NCI-H82 treated with DMSO at 0.1 percent for 48 hours (cell line): ENCODE measurements at regions not wholly inside any gene's neighbourhood (a gene's known extent, or its start where the extent isn't known, plus 50 kb on each side); places are given as distances from the start of the nearest gene placed in this dataset.
"Not testable (repeated sequence)": the region's sequence is repeated elsewhere in the genome, so short reads cannot be mapped to it uniquely, and the experiment has no call there.

Experiments
- DNase-seq: peaks from one replicate; lab custom pipeline; 2025; ENCODE audit not compliant: unreplicated experiment; lab: John Stamatoyannopoulos, UW

DNA sequence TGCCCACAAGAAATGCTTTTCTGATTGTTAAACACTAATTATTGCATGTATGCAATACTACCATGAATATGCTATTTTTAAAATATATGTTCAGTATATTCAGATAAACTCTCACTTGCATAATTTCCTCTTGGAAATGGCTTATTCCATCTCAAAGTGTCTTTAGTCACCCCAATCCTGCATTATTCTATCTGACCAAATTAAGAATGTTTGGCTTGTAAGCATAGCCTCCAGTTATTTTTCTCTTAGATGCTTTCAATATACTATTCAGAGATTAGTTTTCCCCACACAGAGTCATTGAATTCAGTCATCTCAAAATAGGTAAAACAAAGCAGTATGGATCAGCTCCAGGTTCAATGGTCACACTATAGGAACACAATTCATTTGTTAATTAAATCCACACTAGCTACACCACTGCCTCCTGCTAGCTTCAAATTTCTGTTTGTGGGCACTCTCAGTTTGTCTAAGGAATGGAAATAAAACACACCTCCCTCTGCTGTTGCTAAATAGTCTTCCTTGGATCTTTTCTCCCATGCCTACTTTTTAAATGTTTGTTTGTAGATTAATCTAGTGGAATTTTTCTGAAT lies 134.6 kb upstream of the TBCA start:
- DNase-seq = no peak

DNA sequence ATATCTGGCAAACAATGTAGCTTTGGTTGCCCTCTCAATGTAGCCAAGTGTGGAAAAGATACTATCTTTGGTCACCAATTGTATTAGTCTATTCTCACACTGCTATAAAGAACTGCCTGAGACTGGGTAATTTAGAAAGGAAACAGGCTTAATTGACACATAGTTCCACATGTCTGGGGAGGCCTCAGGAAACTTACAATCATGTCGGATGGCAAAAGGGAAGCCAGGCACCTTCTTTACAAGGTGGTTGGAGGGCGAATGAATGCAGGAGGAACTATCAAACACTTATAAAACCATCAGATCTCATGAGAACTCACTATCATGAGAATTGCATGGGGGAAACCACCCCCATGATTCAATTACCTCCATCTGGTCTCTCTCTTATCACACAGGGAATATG lies 133.1 kb upstream of the TBCA start:
- no peak for DNase-seq

DNA sequence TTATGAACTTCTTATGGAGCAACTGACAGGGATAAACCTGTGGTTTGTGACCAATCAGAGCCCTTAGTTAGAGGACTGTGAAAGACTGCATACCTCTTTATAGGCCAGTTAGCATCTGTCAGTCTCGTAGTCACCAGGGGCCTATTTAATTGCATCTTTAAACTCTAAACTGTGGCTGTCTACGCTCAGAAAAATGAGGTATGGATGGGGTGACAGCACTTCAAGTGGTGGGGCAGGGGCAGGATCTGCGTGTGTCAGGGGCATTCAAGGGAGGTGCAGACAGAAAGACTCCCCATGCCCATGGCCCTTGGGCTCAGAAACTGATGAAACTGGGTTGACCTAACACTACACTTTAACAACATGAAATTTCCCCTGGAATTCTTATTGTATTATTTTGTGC lies 132.6 kb upstream of the TBCA start:
- DNase-seq = no peak

DNA sequence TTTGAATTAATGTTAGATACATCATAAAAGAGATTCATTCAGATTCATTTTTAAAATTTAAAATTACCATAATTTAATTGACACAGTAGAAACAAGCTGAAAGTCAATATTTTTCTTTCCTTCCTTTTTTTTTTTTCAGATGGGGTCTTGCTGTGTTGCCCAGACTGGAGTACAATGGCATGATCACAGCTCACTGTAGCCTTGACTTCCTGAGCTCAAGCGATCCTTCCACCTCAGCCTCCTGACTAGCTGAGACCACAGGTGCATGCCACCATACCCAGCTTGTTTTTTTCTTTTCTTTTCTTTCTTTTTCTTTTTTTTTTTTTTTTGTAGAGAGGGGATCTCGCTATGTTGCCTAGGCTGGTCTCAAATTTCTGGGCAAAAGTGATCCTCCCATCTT lies 131.6 kb upstream of the TBCA start:
- no peak for DNase-seq

DNA sequence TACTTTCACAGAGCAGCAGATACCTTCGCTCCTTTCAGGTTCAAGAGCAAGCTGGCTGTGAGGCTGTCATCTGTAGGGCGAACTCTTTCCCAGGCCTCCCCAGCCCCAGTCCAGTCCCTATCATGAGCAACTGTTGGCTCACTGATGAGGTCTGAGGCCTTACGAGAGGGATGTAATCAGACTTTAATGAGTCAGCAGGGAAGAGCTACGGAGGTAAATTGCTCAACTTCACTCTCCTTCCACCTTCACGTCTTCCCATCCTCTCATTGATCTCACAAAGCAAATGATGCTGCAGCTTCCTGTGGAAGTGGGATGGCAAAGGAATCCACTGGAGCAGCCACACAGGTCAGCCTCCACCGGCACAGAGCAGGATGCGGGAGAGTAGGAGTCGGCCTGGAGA lies 130.7 kb upstream of the TBCA start:
- DNase-seq = no peak

DNA sequence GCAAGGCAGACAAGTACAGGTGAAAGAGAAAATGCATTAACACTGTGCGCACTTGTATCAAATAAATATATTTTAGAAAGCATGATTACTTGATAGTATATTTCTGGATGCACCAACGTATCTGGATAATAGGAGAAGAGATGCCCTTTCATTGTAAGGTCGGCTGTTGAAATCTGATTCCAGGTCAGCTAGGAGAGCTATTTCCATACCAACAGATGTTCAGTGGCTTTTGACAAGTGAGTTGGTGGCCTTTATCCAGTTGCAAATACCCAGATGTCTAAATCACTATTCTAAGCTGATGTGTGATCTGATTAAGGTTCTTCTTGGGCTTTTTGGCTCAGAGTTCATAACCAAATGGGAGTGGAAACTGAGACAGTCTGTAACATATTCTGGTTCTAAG lies 128.2 kb upstream of the TBCA start:
- peak; percentile 74 for DNase-seq

DNA sequence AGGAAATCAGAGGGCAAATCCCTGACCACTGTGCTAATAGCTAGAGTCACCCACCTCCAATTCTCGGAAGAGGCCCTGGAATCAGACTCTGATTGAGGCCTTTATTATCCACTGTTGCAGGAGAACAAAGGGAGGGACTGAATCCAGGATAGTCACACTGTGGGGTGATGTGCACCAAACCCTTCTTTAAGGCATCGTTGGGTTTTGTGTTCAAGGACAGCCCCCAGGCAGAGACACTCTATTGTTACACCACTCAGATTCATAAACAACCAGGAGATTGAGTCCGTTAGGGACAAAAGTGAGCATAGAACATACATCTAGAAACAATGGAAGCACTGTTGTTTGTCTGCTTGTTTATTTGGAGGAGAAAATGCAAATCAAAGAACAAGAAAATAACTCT lies 124.6 kb upstream of the TBCA start:
- DNase-seq = no peak

DNA sequence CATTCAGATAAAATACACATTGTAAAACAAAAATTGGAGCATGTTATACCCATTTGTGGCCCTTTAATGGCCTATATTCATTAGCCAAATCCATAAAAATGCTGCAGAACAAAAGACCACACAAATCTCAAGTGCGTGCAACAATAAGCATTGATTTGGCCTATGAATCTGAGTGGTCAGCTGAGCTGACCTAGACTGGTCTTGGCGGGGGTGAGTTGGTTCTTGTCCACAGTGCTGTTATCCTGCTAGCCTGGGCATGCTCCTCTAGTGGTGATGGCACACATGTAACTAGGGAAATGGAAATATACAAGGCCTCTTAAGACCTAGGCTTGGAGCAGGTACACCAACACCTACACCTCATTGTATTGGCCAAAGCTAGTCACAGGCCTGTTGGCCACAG lies 122.2 kb upstream of the TBCA start:
- DNase-seq = no peak

DNA sequence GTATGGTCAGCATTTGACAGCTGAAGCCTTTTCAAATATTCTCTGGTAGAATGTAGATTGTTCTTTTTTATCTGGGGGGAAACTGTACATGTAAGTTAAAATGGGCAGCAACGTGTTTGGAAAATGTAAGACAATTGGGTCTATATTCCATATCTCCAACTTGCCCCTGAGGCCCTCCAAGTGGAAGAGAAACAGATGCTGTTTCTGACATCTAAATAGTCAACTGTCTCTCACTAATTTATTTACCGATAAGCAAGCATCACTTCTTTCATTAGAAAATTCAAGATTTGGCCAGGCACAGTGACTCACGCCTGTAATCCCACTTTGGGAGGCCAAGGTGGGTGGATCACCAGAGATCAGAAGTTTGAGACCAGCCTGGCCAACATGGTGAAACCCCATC lies 120.2 kb upstream of the TBCA start:
- DNase-seq = no peak

DNA sequence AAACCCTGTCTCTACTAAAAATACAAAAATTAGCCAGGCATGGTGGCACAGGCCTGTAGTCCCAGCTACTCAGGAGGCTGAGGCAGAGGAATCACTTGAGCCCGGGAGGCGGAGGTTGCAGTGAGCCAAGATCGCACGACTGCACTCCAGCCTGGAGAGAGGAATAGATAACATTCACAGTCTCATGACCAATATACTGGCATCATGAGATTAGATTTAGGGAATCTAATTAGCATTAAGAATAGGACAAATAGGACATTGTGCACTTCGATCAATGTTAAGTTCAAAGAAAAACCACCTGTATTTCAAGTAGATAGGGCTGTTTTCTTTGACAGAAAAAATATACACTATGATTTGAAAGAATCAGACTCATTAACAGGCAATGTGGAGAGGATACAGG lies 118.0 kb upstream of the TBCA start:
- DNase-seq = not testable (repeated sequence)

DNA sequence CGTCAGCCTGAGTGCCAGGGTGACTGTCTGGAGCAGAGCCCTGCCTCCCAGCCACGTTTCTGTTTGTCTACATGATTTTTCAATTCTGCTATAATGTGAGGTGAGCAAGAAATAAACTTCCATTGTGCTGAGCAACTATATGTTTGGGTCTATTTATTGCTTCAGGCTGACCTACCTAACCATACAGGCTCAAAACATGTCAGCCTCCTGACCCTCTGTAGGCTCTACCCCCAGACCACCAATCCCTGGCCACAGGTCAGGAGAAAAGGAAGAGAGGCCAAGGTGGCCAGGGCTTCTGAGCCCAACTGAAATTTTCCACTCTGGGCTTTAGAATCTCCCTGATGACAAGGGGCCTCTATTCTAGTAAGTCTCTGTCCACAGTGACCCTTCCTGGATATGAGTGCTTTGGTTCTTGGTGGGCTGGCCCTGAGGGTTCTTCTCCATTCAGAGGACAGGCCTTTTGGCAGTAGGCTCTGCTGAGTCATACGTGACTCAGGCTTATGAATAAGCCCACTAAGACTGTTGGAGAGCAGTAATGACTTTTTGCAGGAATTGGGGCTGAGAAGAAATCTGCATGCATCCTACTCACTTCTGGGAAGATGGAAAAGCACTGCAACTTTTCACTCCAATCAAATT lies 117.2 kb upstream of the TBCA start:
- DNase-seq = no peak

DNA sequence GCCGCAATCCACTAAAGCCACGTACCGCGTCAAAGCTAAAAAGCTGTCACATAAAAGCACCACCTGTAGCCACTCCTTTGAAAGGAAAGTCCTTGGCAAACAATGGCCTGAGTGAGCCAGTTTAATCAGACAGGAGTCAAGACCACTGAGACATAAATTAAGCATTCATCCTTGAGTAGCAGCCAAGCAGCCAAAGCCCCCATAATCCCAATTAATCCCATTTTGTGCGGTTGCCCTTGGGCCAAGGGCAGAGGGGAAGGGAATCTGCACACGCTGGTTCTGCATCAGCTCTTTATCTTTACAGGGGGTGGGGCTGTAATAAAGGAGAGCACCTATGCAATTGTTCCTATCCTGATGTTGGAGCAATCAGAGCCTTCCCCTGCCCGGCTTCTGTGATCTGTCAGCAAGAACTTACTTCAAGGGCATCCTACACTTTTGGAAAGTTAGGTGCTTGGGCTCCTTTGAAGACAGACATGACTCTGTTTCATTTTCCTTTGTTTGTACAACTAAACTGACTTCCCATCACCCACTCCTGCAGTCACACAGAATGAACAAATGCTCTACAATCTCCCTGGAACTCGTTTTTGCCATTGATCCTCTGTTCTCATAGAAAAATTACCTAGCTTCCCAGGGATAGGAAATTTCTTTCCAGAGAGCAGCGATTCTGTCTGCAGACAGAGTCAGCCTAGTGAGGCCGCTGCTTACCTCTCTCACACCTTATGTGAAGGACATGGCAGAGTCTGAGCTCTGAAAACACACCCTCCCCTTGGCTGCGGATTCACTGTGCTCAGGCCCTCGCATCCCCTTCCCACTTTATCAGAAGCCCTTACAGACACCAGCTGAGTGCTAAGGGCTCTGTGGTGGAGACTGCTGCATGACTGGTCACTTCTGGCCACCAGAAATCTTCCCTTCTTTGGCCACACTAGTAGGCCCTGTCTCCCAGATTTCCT lies 116.2 kb upstream of the TBCA start:
- DNase-seq = peak; percentile 97

DNA sequence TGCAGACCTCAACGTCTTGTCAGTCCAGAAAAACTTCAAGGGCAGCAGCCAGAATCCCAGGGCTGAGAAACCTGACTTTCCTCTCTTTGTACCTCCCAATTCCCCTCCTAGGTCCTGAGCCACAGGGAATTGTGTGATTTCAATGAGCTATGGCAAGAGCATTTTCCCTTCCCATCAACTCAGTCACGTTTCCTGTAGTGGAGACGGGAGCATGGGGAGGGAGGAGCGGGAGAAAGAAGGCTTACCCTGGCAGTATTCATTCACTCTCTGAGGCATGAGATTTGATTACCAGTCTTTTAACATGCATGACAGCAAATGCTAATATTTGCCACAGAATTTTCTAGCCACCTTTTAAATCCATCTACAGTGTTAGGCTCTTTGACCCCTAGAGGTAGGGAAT lies 109.4 kb upstream of the TBCA start:
- no peak for DNase-seq

DNA sequence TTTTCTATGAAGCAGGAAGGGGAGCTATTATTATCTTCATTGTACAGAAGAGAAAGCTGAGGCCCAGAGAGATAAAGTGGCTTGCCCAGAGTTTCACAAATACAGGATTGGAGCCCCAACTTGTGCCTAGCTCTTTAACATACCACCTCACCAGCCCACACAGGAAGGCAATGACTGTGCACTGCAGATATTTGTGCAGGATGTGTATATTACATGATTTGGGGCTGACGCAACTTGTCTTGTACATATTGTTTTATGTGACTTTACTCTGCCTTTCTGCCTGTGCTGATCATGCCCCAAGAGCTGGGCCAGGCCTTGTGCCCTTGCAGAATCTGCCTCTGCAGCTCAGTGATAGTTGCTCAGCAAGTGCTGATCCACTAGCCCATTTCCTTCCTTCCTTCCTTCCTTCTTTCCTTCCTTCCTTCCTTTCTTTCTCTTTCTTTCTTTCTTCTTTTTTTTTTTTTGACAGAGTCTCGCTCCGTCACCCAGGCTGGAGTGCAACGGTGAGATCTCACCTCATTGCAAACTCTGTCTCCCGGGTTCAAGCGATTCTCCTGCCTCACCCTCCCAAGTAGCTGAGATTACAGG lies 106.6 kb upstream of the TBCA start:
- DNase-seq = no peak

DNA sequence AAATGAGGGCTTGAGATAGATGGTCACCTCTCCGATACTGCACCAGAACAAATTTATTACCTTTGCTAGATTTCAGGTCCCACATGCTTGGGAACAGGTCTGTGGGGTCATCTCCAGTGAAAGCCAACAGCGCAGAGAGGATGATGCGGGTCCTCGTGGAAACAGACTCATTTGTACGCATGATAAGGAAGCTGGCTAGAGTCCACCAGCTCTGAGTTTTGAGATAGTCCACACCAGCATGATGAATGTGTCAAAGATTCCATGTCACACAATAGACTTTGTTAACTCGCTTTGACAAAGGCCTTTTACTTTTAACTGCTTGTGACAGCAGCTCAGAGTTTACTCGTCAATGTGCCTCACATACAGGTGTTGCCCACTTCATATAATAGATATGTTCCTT lies 105.4 kb upstream of the TBCA start:
- no peak for DNase-seq

DNA sequence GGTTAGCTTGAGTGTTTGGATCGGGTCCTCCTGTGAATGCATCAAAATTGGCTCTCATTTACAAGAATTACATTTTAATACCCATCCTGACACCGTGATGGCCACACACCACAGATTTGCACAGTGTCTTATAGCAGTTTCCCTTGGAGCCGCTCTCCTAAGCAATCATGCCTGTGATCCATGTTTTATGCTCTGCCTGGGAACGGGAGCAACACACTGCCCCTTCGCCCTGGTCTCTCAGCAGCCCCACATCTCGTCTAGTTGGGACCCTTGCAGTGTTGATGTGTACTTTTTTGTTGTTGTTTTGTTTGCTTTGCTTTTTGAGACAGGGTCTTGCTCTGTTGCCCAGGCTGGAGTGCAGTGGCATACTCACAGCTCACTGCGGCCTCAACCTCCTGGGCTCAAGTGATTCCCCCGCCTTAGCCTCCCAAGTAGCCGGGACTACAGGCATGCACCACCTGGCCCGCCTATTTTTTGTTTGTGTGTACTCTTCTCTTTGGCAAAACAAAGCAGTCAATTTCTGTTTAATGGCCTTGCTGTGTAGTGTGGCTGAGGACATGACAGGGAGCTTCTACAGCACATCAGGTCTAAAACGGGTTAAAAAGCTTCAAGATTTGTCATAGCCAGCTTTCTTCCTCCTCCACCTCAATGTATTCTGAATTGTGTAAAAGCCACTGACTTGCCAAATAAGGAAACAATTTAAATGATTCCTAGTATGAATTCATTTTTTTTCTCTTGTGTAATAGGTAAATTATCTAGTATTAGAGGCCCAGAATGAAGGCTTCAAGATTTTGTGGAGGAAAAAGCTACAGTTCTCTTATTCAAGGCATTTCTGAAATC lies 101.6 kb upstream of the TBCA start:
- DNase-seq = no peak

DNA sequence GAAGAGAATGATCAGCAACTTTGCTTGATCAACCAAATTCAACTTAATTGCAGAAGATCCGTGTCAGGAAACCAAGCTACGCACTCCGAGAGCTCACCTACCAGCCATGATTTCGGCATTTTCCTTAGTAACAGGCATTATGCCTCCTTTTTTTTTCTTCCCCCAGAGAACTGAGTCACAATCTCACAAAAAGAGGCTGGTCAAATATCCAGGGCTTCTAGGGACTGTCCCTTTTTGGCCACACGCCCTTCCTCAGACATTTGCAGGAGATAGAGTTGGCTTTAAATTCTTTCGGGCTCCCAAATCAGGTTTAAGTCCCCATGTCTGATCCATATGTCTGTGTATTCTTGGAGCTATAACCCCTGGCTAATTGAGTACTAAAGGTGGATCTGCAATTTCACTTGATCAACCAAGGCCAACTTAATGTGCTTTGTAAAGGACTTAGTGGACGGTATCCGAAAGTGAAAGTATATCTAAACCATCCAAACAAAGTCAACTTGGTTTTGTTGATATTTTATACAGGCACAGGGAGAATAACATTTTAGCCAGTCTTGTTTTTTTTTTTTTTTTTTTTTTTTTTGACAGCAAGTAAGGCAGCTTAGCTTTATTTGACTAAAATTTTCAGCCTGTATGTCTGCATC lies 100.8 kb upstream of the TBCA start:
- peak; percentile 76 for DNase-seq

DNA sequence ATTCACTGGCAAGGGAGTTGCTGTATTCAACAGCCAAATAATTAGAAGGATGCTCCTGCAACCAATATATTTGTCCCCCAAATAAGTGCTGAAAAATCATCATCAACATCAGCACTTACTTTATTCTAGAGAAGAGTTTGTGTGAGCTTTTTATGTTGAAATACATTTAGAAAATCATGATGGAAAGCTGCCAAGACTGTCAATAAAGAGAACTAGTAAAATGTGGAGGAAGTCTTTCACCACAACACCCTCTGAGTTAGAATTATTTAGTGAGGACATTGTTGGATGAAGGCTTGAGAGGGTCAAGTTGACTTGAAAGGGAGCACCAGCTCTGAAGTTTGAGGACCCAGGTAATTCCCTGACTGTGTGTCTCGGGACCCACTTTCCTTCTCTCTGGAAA lies 100.2 kb upstream of the TBCA start:
- DNase-seq = no peak

DNA sequence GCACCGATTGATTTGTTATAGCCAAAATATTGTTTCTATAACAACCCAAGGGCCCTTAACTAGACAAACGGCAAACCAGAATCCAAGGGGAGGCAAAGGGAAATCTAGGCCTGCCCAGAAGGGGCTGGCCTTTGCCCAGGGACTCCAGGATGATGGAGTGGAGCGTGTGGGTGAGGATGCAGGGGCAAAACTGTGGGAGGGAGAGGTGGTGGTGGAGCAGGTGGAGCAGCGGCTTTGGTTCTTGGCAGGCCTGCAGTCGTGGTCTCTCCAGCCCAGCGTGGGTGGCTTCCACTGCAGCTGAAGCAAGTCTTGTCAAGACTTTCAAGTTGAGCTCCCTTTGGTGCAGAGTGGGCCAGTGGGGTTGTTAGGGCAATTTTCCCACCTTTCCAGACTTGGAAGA lies 98.6 kb upstream of the TBCA start:
- DNase-seq = no peak

DNA sequence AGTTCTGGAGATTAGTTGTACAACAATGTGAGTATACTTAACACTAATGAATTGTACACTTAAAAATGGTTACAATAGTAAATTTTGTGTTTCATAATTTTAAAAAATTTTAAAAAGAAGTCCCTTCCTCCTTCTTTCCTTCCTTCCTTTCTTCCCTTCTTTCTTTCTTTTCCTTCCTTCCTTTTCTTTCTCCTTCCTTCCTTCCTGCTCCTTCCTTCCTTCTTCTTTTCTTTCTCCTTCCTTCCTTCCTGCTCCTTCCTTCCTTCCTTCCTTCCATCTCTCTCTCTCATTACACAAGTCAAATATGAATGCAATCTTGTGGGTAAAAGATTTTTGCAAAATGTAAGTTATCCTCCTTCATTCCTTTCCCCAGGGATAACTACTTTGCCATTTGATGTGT lies 97.1 kb upstream of the TBCA start:
- no peak for DNase-seq

DNA sequence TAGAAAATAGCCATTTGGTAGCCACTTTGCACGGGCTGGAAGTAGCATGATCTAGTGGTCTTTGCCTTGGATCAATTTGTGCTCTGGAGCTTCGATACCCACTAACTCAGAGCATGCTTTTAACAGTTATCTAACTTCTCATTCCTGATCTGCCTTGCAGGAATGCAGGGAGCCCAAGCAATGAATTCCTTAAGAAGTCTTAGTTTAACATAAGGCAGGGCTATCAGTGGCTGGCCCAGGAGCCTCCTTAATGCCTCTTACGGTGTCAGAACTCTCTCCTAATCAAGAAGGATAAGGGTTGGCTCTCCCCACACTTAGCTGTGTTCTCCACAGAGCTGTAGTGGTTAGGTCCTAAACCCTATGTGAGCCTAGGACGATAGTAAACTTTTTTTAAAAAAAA lies 95.8 kb upstream of the TBCA start:
- no peak for DNase-seq
